Naive B cell (primary cell): ENCODE measurements at regions not wholly inside any gene's neighbourhood (a gene's known extent, or its start where the extent isn't known, plus 50 kb on each side); places are given as distances from the start of the nearest gene placed in this dataset.
"Not testable (repeated sequence)": the region's sequence is repeated elsewhere in the genome, so short reads cannot be mapped to it uniquely, and the experiment has no call there.

Experiments used
- ATAC-seq, 2 donors: fragments of 150-1000 bp; cut with Tn5 transposase; 2 replicates each; pipeline ENCODE4 v1.10.0; 2021; ENCODE audit warnings: low read depth in 2 of 2, mild to moderate bottlenecking in 2 of 2, moderate library complexity in 2 of 2
- DNase-seq: peaks from one replicate; pipeline ENCODE4 v3.0.0; 2022
- H3K27ac Mint-ChIP-seq, 6 donors: one replicate each; pipeline ENCODE4 v1.8.0; 2020 to 2022; ENCODE audit warnings: mild to moderate bottlenecking in 6 of 6, mixed read lengths in 6 of 6, moderate library complexity in 5 of 6, inconsistent platforms in 2 of 6
- H3K27me3 Mint-ChIP-seq, 3 donors: one replicate each; pipeline ENCODE4 v1.8.0; 2021 to 2022; ENCODE audit warnings: mixed read lengths in 3 of 3, mild to moderate bottlenecking in 1 of 3
- H3K36me3 Mint-ChIP-seq, 2 donors: one replicate each; pipeline ENCODE4 v1.8.0; 2020 to 2022; ENCODE audit warnings: mixed read lengths in 2 of 2, inconsistent platforms in 1 of 2, mild to moderate bottlenecking in 1 of 2
- H3K4me1 Mint-ChIP-seq, 3 donors: one replicate each; pipeline ENCODE4 v1.8.0; 2020 to 2022; ENCODE audit warnings: mixed read lengths in 3 of 3, inconsistent platforms in 1 of 3, mild to moderate bottlenecking in 1 of 3, moderate library complexity in 1 of 3
- H3K4me3 Mint-ChIP-seq, 8 donors: one replicate each; pipeline ENCODE4 v1.8.0; 2020 to 2022; ENCODE audit warnings: mild to moderate bottlenecking in 8 of 8, mixed read lengths in 8 of 8, moderate library complexity in 8 of 8, inconsistent platforms in 2 of 8
- H3K9me3 Mint-ChIP-seq, 7 donors: one replicate each; pipeline ENCODE4 v1.8.0; 2020 to 2022; ENCODE audit warnings: mixed read lengths in 7 of 7, mild to moderate bottlenecking in 5 of 7, inconsistent platforms in 2 of 7, moderate library complexity in 1 of 7

- DNase-seq (no peak), ATAC-seq (no peak)
- H3K27me3 Mint-ChIP-seq: no peaks in the 10 kb centered on the region
- peaks cover 0 to 8% (median 2%) of the 10 kb centered on the region in 7 donors for H3K9me3 Mint-ChIP-seq
- peaks cover 0 to 5% of the 10 kb centered on the region in 2 donors for H3K36me3 Mint-ChIP-seq
- no peaks in the 10 kb centered on the region for H3K4me1 Mint-ChIP-seq
- no peak overlapping the region for H3K4me3 Mint-ChIP-seq
- H3K27ac Mint-ChIP-seq: no peak overlapping the region
These were observed 934.2 kb downstream of the TTLL7 start for GRCh38 chr1:83064589-83065242.

DNA sequence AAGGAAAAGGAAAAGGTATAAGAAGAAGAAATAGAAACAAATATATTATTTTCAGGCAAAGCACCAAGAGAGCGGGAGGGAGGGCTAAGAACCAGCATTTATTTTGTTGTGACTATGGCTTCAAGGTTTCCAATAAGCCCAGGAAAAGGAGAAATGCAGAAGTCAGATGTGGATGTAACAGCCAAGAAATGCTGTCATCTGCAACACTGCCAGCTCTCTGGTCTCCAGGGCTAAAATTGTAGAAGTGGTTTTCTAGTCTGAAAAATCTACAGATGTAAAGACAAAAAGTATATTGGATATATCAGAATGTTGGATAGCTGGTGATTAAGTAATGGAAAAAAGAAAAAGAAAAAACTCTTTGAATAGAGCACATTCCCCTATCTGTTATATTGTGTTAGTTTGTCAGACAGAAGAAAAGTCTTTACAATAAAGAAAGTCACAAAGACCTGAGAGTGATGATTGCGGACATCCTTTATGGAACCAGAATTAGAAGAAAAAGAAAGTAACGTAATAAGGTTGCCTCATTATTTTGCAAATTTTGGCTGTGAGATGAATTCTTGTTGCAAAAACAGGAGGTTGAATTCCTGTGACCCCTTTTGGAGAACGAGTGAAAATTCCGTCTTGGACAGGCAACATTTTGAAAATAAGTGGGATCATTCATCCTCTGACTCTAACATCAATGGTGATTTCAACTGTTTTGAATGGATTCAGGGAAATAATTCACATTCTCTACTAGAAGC is 938.1 kb downstream of the TTLL7 start:
- Mint-ChIP-seq H3K4me3 (no peak overlapping the region), H3K27me3 (no peaks in the 10 kb centered on the region), H3K36me3 (peaks cover 0 to 5% of the 10 kb centered on the region in 2 donors), H3K27ac (no peak overlapping the region), H3K4me1 (no peaks in the 10 kb centered on the region), H3K9me3 (peaks cover 0 to 5% (median under 1%) of the 10 kb centered on the region in 7 donors)
- no peak for ATAC-seq
- DNase-seq: no peak

- peaks cover 0 to 11% (median 3%) of the 10 kb centered on the region in 7 donors for H3K9me3 Mint-ChIP-seq
- no peak overlapping the region for H3K4me3 Mint-ChIP-seq
- peaks cover 0 to 10% of the 10 kb centered on the region in 2 donors for H3K36me3 Mint-ChIP-seq
- H3K4me1 Mint-ChIP-seq: no peaks in the 10 kb centered on the region
- ATAC-seq: no peak
- no peak for DNase-seq
- H3K27me3 Mint-ChIP-seq: no peaks in the 10 kb centered on the region
- H3K27ac Mint-ChIP-seq: no peak overlapping the region
These were observed 938.7 kb downstream of the TTLL7 start for GRCh38 chr1:83060221-83060620.

DNA sequence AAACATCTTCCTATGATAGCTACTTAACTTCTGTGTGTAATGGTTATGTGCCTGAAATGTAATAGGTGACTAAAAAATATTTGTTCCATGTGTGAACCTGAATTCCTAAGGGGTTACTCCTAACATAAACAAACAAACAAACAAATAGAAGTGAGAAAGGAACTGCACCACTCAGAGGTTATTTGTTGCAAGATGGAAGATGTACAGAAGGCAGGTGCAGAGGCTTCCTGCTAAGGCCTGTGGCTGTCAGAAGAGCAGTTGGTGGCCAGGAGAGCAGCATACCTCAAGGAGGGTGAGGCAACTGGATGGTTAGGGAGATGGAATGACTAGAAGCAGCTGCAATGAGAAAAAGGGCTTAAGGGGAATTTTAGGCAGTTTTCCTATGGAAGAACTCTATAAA is 940.6 kb downstream of the TTLL7 start:
- Mint-ChIP-seq H3K9me3 (peaks cover 0 to 20% (median 3%) of the 10 kb centered on the region in 7 donors), H3K36me3 (peaks cover 0 to 19% of the 10 kb centered on the region in 2 donors), H3K4me3 (no peak overlapping the region), H3K4me1 (no peaks in the 10 kb centered on the region), H3K27ac (no peak overlapping the region), H3K27me3 (no peaks in the 10 kb centered on the region)
- ATAC-seq (no peak), DNase-seq (no peak)

DNA sequence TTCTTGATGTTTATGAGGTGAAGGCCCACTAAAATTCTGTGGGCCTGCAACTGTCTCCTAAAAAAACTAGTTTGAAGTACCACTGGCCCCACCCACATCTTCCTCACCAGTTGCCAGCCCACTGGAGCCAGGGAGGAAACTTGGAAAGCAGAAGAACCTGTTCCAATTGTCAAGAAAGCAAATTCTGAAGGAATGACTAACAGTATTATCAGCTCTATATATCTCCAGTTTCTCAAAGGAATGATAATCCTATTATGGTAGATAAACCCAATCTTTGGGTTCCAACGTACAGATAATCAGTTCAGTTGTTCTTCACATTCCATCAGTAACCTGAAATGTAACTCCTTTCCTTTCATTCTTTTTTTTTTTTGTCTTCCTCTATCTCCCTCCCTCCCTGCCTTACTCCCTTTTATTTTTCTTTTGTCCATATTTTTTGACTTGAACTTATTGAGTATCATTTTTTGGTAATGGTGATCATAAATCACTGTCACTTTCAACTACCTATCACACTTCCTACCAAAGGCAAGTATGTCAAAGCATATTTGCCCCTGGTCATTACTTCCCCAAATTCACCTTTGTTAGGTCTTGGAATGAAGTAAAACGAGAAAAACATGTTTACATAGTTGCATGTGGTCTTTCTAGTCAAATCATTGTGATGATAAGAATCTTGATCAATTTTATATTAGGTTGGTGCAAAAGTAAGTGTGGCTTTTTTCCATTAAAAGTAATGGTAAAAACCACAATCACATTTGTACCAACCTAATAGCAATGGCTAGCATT is 943.4 kb downstream of the TTLL7 start:
- DNase-seq (no peak), ATAC-seq (no peak)
- Mint-ChIP-seq H3K4me3 (no peak overlapping the region), H3K9me3 (peaks cover 5 to 20% (median 9%) of the 10 kb centered on the region in 7 donors), H3K27ac (no peak overlapping the region), H3K27me3 (no peaks in the 10 kb centered on the region), H3K36me3 (peaks cover 7 to 14% of the 10 kb centered on the region in 2 donors), H3K4me1 (no peaks in the 10 kb centered on the region)

DNA sequence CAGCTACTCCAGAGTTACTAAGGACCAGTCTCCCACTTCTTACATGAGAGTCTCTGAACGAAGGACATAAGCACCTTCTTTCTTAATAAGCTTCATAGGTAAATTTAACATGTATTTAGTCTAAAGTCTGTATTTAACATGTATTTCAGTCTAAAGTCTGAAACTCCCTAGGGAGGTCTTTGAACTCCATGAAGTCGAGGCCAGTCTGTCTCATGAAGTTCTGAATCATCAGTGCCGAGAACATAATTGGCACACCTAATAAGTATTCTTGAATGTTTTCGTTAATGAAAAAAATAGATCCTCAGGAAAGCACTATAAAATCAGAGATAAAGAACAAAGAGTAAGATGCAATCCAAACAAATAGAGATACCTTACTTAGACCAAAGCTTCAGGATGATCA is 945.5 kb downstream of the TTLL7 start:
- H3K4me1 Mint-ChIP-seq: peaks cover 0 to 2% (median 0%) of the 10 kb centered on the region in 3 donors
- H3K36me3 Mint-ChIP-seq: peaks cover 7 to 14% of the 10 kb centered on the region in 2 donors
- DNase-seq: no peak
- peaks cover 9 to 29% (median 11%) of the 10 kb centered on the region in 7 donors for H3K9me3 Mint-ChIP-seq
- no peak overlapping the region for H3K27ac Mint-ChIP-seq
- no peak overlapping the region for H3K4me3 Mint-ChIP-seq
- no peaks in the 10 kb centered on the region for H3K27me3 Mint-ChIP-seq
- ATAC-seq: no peak

GRCh38 chr1:83052865-83053264 is 946.1 kb downstream of the TTLL7 start:
- no peak overlapping the region for H3K4me3 Mint-ChIP-seq
- H3K27ac Mint-ChIP-seq: no peak overlapping the region
- no peak for ATAC-seq
- peaks cover 7 to 14% of the 10 kb centered on the region in 2 donors for H3K36me3 Mint-ChIP-seq
- no peak for DNase-seq
- H3K27me3 Mint-ChIP-seq: no peaks in the 10 kb centered on the region
- peaks cover 9 to 29% (median 12%) of the 10 kb centered on the region in 7 donors for H3K9me3 Mint-ChIP-seq
- peaks cover 0 to 2% (median 0%) of the 10 kb centered on the region in 3 donors for H3K4me1 Mint-ChIP-seq

DNA sequence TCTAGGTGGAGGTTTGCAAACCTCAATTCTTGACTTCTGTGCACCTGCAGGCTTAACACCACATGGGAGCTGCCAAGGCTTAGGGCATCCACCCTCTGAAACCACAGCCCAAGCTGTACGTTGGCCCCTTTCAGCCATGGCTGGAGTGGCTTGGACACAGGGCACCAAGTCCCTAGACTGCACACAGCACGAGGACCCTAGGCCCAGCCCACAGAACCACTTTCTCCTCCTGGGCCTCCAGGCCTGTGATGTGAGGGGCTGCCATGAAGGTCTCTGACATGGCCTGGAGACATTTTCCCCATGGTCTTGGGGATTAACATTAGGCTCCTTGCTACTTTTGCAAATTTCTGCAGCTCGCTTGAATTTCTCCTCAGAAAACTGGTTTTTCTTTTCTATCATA is 947.9 kb downstream of the TTLL7 start:
- Mint-ChIP-seq H3K9me3 (peaks cover 11 to 29% (median 13%) of the 10 kb centered on the region in 7 donors), H3K36me3 (peaks cover 7 to 14% of the 10 kb centered on the region in 2 donors)
- H3K4me1 Mint-ChIP-seq, H3K27ac Mint-ChIP-seq, DNase-seq, H3K27me3 Mint-ChIP-seq, H3K4me3 Mint-ChIP-seq, ATAC-seq: not testable (repeated sequence)

GRCh38 chr1:83043244-83043643 is 955.7 kb downstream of the TTLL7 start:
- Mint-ChIP-seq H3K4me3 (no peak overlapping the region), H3K9me3 (peaks cover 0 to 9% (median 3%) of the 10 kb centered on the region in 7 donors), H3K27ac (no peak overlapping the region), H3K36me3 (no peaks in the 10 kb centered on the region), H3K4me1 (no peaks in the 10 kb centered on the region), H3K27me3 (no peaks in the 10 kb centered on the region)
- DNase-seq (no peak), ATAC-seq (no peak)

GRCh38 chr1:83039091-83039490 is 959.8 kb downstream of the TTLL7 start:
- H3K27ac Mint-ChIP-seq, ATAC-seq, H3K4me1 Mint-ChIP-seq, H3K27me3 Mint-ChIP-seq, DNase-seq, H3K4me3 Mint-ChIP-seq: not testable (repeated sequence)
- H3K36me3 Mint-ChIP-seq: peaks cover 0 to 14% of the 10 kb centered on the region in 2 donors
- peaks cover 0 to 18% (median 4%) of the 10 kb centered on the region in 7 donors for H3K9me3 Mint-ChIP-seq

DNA sequence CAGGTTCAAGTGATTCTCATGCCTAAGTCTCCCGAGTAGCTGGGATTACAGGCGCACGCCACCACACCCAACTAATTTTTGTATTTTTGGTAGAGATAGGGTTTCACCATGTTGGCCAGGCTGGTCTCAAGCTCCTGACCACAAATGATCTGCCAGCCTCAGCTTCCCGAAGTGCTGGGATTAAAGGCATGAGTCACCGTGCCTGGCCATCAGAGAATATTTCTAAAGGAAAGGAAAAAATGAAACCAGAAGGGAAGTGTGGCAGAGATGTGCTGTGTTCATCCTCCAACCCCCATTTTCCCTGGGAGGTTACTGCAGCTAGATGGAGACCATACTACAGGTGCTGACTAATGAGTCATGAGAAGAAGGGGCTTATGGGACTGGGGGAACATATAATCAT is 964.1 kb downstream of the TTLL7 start:
- H3K4me1 Mint-ChIP-seq: no peaks in the 10 kb centered on the region
- no peak overlapping the region for H3K4me3 Mint-ChIP-seq
- DNase-seq (no peak), ATAC-seq (no peak)
- H3K27me3 Mint-ChIP-seq: no peaks in the 10 kb centered on the region
- H3K27ac Mint-ChIP-seq: peak overlapping the region in 1 of 6 donors; percentile 49
- peaks cover 9 to 30% (median 15%) of the 10 kb centered on the region in 7 donors for H3K9me3 Mint-ChIP-seq
- peaks cover 14 to 18% of the 10 kb centered on the region in 2 donors for H3K36me3 Mint-ChIP-seq

DNA sequence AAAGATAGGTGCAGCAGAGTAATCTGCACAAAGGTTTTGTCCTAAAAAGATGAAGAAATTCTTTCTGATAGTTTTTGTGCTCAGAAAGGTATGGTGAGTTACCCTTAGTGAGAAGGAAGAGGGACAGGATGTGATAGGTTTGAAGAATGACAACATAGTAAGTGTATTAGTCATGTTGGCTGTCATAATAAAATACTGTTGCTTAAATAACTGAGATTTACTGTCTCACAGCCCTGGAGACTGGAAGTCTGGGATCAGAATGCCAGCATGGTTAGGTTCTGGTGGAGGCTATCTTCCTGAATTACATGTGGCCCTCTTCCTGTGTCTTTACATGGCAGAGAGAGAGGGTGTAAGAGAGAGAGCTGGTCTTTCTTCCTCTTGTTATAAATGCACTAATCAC is 965.2 kb downstream of the TTLL7 start:
- peaks cover 14 to 18% of the 10 kb centered on the region in 2 donors for H3K36me3 Mint-ChIP-seq
- no peaks in the 10 kb centered on the region for H3K4me1 Mint-ChIP-seq
- H3K4me3 Mint-ChIP-seq: no peak overlapping the region
- peaks cover 9 to 30% (median 15%) of the 10 kb centered on the region in 7 donors for H3K9me3 Mint-ChIP-seq
- no peak overlapping the region for H3K27ac Mint-ChIP-seq
- DNase-seq: no peak
- H3K27me3 Mint-ChIP-seq: no peaks in the 10 kb centered on the region
- ATAC-seq: no peak

GRCh38 chr1:83029916-83030315 is 969.0 kb downstream of the TTLL7 start:
- H3K27me3 Mint-ChIP-seq: no peaks in the 10 kb centered on the region
- peaks cover 6 to 12% (median 9%) of the 10 kb centered on the region in 7 donors for H3K9me3 Mint-ChIP-seq
- no peak for ATAC-seq
- no peak overlapping the region for H3K4me3 Mint-ChIP-seq
- no peak overlapping the region for H3K27ac Mint-ChIP-seq
- peaks cover under 1 to 18% of the 10 kb centered on the region in 2 donors for H3K36me3 Mint-ChIP-seq
- no peak for DNase-seq
- H3K4me1 Mint-ChIP-seq: no peaks in the 10 kb centered on the region
